HEK293 (cell line): ENCODE measurements at regions not wholly inside any gene's neighbourhood (a gene's known extent, or its start where the extent isn't known, plus 50 kb on each side); places are given as distances from the start of the nearest gene placed in this dataset.
"Not testable (repeated sequence)": the region's sequence is repeated elsewhere in the genome, so short reads cannot be mapped to it uniquely, and the experiment has no call there.

Experiments used
- CTCF ChIA-PET: fragments of 350-600 bp; formaldehyde crosslinking; extraction: SDS; loops from one replicate; lab custom pipeline; 2021; ENCODE audit warnings: antibody characterized with exemption; lab: Yijun Ruan, JAX
- POLR2A ChIA-PET: fragments of 300-600 bp; formaldehyde crosslinking; extraction: SDS; loops from one replicate; lab custom pipeline; 2020; ENCODE audit warnings: antibody characterized with exemption, inconsistent platforms; lab: Yijun Ruan, JAX
- H3K27ac ChIP-seq: fragments of 200-500 bp; sonication (Bioruptor generic); 2 replicates; pipeline ENCODE4 v1.5.1; 2014; ENCODE audit warnings: low read depth, low read length, control low read depth, inconsistent platforms; ENCODE audit errors: extremely low read depth
- H3K36me3 ChIP-seq, 2 experiments: fragments of 200-500 bp in 1 of 2; sonication (Bioruptor generic) in 1 of 2; 1 replicate in 1 of 2; 2 replicates in 1 of 2; pipeline ENCODE4 v1.5.1; 2014 to 2017; ENCODE audit warnings: inconsistent platforms in 2 of 2, low read length in 2 of 2; ENCODE audit not compliant: control insufficient read depth in 2 of 2, insufficient read depth in 1 of 2
- H3K4me1 ChIP-seq: fragments of 200-500 bp; sonication (Bioruptor generic); 2 replicates; pipeline ENCODE4 v1.5.1; 2014; ENCODE audit warnings: mild to moderate bottlenecking, low read length, inconsistent platforms; ENCODE audit not compliant: control insufficient read depth, insufficient read depth
- H3K4me3 ChIP-seq: 2 replicates; pipeline ENCODE4 v1.5.1; 2011; ENCODE audit warnings: low read depth, mild to moderate bottlenecking, control low read depth, low read length, moderate library complexity
- H3K9me3 ChIP-seq: fragments of 200-500 bp; sonication (Bioruptor generic); 2 replicates; pipeline ENCODE4 v1.5.1; 2014; ENCODE audit warnings: low read depth, low read length, inconsistent platforms; ENCODE audit not compliant: control insufficient read depth, insufficient read depth
- EGR2 ChIP-seq: fragments of 450-650 bp; formaldehyde crosslinking; IDR thresholded peaks from 2 replicates; pipeline ENCODE4 v1.5.1; 2016; ENCODE audit warnings: low read depth, missing biosample characterization, missing genetic modification characterization
- KLF7 ChIP-seq: fragments of 450-650 bp; formaldehyde crosslinking; IDR thresholded peaks from 2 replicates; pipeline ENCODE4 v1.5.1; 2016; ENCODE audit warnings: missing biosample characterization, missing genetic modification characterization, borderline replicate concordance
- PRDM1 ChIP-seq: fragments of 450-650 bp; formaldehyde crosslinking; IDR thresholded peaks from 2 replicates; pipeline ENCODE4; 2016; ENCODE audit warnings: missing biosample characterization, missing genetic modification characterization
- YY1 ChIP-seq: fragments of 450-650 bp; formaldehyde crosslinking; IDR thresholded peaks from 2 replicates; pipeline ENCODE4 v1.5.1; 2018; ENCODE audit warnings: missing biosample characterization, missing genetic modification characterization
- ZFHX2 ChIP-seq: fragments of 450-650 bp; formaldehyde crosslinking; conservative IDR thresholded peaks from 2 replicates; pipeline ENCODE4 v1.5.1; 2016; ENCODE audit warnings: missing biosample characterization, missing genetic modification characterization
- ZNF112 ChIP-seq: fragments of 450-650 bp; formaldehyde crosslinking; IDR thresholded peaks from 2 replicates; pipeline ENCODE4 v1.5.0; 2017; ENCODE audit warnings: missing biosample characterization, missing genetic modification characterization
- ZNF140 ChIP-seq: fragments of 450-650 bp; formaldehyde crosslinking; IDR thresholded peaks from 2 replicates; pipeline ENCODE4 v1.5.1; 2016; ENCODE audit warnings: missing biosample characterization, missing genetic modification characterization
- ZNF146 ChIP-seq: fragments of 450-650 bp; formaldehyde crosslinking; IDR thresholded peaks from 2 replicates; pipeline ENCODE4 v1.5.1; 2016; ENCODE audit warnings: missing biosample characterization, missing genetic modification characterization
- ZNF155 ChIP-seq: fragments of 450-650 bp; formaldehyde crosslinking; IDR thresholded peaks from 2 replicates; pipeline ENCODE4 v1.5.1; 2016; ENCODE audit warnings: missing biosample characterization, missing genetic modification characterization
- ZNF23 ChIP-seq: fragments of 450-650 bp; formaldehyde crosslinking; IDR thresholded peaks from 2 replicates; pipeline ENCODE4 v1.5.1; 2016; ENCODE audit warnings: missing biosample characterization, missing genetic modification characterization, borderline replicate concordance
- ZNF335 ChIP-seq: fragments of 450-650 bp; formaldehyde crosslinking; conservative IDR thresholded peaks from 2 replicates; pipeline ENCODE4 v1.5.1; 2016; ENCODE audit warnings: missing biosample characterization, missing genetic modification characterization
- ZNF354C ChIP-seq: fragments of 450-650 bp; formaldehyde crosslinking; IDR thresholded peaks from 2 replicates; pipeline ENCODE4 v1.5.1; 2016; ENCODE audit warnings: missing biosample characterization, missing genetic modification characterization, low read depth, borderline replicate concordance
- ZNF48 ChIP-seq: fragments of 450-650 bp; formaldehyde crosslinking; IDR thresholded peaks from 2 replicates; pipeline ENCODE4 v1.5.1; 2016; ENCODE audit warnings: missing biosample characterization, missing genetic modification characterization
- ZNF555 ChIP-seq: fragments of 450-650 bp; formaldehyde crosslinking; conservative IDR thresholded peaks from 2 replicates; pipeline ENCODE4 v1.5.1; 2017; ENCODE audit warnings: missing biosample characterization, mild to moderate bottlenecking, missing genetic modification characterization, inconsistent platforms
- ZNF624 ChIP-seq: fragments of 450-650 bp; formaldehyde crosslinking; IDR thresholded peaks from 2 replicates; pipeline ENCODE4 v1.5.1; 2017; ENCODE audit warnings: missing biosample characterization, missing genetic modification characterization
- ZNF677 ChIP-seq: fragments of 450-650 bp; IDR thresholded peaks from 2 replicates; pipeline ENCODE4 v1.5.0; 2018; ENCODE audit warnings: missing biosample characterization, mild to moderate bottlenecking, missing genetic modification characterization, moderate library complexity
- ZSCAN16 ChIP-seq: fragments of 450-650 bp; formaldehyde crosslinking; IDR thresholded peaks from 2 replicates; pipeline ENCODE4 v1.5.1; 2016; ENCODE audit warnings: missing biosample characterization, missing genetic modification characterization
- ZSCAN23 ChIP-seq: fragments of 450-650 bp; formaldehyde crosslinking; IDR thresholded peaks from 2 replicates; pipeline ENCODE4 v1.5.1; 2016; ENCODE audit warnings: missing biosample characterization, missing genetic modification characterization
- TF ChIP-seq, protein P1 (sequence below): fragments of 450-650 bp; formaldehyde crosslinking; IDR thresholded peaks from 2 replicates; pipeline ENCODE4 v1.5.1; 2017; ENCODE audit warnings: missing biosample characterization, missing genetic modification characterization

DNA sequence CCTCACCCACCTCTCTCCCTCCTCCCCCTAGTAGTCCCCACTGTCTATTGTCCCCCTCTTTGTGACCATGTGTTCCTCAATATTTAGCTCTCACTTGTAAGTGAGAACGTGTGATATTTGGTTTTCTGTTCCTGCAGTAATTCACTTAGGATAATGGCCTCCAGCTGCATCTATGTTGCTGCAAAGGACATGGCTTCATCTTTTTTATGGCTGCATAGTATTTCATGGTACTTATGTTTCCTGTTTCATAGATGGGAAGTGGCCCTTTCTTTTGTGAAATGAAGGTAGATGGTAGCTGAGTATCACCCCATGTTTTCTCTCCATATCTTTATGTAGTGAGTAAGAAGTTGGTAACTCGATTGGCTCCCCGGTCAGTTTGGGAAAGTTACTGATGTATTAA is 66.6 kb upstream of the CREB3L1 start:
- TF ChIP-seq ZNF146 (peak; percentile 90), ZNF354C (tag by site-specific recombination) (no peak)
- Histone ChIP-seq H3K9me3 (no peaks in the 10 kb centered on the region), H3K4me1 (no peaks in the 10 kb centered on the region), H3K36me3 (no peaks in the 10 kb centered on the region), H3K27ac (no peak overlapping the region), H3K4me3 (no peak overlapping the region)
- CTCF ChIA-PET: interaction anchor here (0.8 kb wide), 1 partner anchor 75 kb away, joined by 3 read pairs; no protein-coding TSS in a partner anchor
- POLR2A ChIA-PET: no interaction called here

DNA sequence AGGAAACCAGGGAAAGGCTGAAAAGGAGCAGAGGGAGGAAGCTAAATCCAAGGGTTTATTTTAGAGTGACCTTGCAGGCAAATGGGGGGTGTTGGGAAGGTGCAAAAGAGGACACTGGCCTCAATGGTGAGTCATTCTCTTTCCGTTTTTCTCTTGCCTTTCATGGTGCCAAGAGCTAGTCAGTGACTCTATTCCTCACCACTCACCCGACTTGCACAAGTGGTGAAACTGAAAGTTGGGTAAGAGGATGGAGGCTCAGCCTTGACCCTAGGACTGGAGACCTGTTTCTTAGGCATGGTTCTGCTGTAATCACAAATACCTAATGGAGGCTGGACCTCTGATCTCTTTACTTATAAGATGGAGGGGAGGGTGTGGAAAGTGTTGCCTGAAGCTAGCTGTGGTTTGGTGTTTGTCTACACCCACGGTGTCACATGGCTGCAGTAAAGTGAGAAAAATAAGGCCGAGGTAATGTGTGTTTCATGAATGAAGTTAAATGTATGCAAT is 67.3 kb upstream of the CREB3L1 start:
- POLR2A ChIA-PET: interaction anchor here (0.5 to 1.0 kb wide), 2 partner anchors 50 to 85 kb away, joined by 3 to 4 read pairs; no protein-coding TSS in a partner anchor
- H3K4me3 ChIP-seq: no peak overlapping the region
- CTCF ChIA-PET: no interaction called here
- no peaks in the 10 kb centered on the region for H3K36me3 ChIP-seq
- no peaks in the 10 kb centered on the region for H3K4me1 ChIP-seq
- H3K9me3 ChIP-seq: no peaks in the 10 kb centered on the region
- TF ChIP-seq ZFHX2 (tag by site-specific recombination): peak; percentile 51
- no peak for TF ChIP-seq ZNF677
- TF ChIP-seq PRDM1: peak; percentile 67
- TF ChIP-seq ZNF354C (tag by site-specific recombination): no peak
- 0 out of 2 replicates have a peak, but pooled peaks have one; percentile 30 for TF ChIP-seq EGR2
- no peak overlapping the region for H3K27ac ChIP-seq

DNA sequence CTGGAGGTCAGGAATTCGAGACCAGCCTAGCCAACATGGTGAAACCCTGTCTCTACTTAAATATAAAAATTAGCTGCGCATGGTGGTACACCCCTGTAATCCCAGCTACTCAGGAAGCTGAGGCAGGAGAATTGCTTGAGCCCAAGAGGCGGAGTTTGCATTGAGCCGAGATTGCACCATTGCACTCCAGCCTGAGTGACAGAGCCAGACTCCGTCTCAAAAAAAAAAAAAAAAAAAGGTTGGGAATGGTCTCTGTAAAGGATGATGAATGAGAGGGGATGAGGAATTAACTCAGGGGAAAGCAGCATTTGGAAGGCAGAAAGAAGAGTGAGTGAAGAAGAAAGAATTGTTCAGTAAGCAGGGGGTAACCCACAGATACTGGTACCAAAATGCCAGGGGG is 67.8 kb upstream of the CREB3L1 start:
- CTCF ChIA-PET, H3K4me1 ChIP-seq, H3K36me3 ChIP-seq, H3K27ac ChIP-seq, H3K4me3 ChIP-seq, H3K9me3 ChIP-seq: not testable (repeated sequence)
- POLR2A ChIA-PET: interaction anchor here (0.5 to 1.0 kb wide), 3 partner anchors 29 to 86 kb away, joined by 3 to 9 read pairs (median 4); no protein-coding TSS in a partner anchor

DNA sequence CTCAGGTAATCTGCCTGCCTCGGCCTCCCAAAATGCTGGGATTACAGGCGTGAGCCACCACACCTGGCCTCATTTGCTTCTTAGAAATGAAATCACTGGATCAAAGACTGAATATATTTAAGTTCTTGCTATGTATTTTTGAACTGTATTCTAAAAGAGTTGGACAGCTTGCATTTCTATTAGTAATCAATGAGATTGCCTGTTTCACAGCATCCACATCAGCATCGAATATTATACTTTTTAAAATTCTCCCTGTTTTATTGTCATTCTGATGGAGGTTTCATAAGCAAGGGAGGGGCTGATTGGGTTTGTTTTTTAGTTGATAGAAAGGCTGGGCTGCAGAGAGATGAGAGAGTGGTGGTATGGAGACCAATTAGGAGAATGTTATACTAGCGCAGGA is 68.7 kb upstream of the CREB3L1 start:
- no peak for TF ChIP-seq ZNF624 (tag by site-specific recombination)
- no peak for TF ChIP-seq ZNF335 (tag by site-specific recombination)
- TF ChIP-seq, protein P1, sequence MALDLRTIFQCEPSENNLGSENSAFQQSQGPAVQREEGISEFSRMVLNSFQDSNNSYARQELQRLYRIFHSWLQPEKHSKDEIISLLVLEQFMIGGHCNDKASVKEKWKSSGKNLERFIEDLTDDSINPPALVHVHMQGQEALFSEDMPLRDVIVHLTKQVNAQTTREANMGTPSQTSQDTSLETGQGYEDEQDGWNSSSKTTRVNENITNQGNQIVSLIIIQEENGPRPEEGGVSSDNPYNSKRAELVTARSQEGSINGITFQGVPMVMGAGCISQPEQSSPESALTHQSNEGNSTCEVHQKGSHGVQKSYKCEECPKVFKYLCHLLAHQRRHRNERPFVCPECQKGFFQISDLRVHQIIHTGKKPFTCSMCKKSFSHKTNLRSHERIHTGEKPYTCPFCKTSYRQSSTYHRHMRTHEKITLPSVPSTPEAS: no peak
- no peak for TF ChIP-seq ZNF112
- TF ChIP-seq YY1 (tag by site-specific recombination): no peak
- no peak for TF ChIP-seq ZNF140 (tag by site-specific recombination)
- no peak for TF ChIP-seq KLF7 (tag by site-specific recombination)
- TF ChIP-seq ZNF23 (tag by site-specific recombination): no peak
- no peak for TF ChIP-seq ZNF48 (tag by site-specific recombination)
- no peak for TF ChIP-seq ZSCAN23
- TF ChIP-seq ZNF155 (tag by site-specific recombination): no peak
- TF ChIP-seq ZSCAN16 (tag by site-specific recombination): no peak
- TF ChIP-seq ZNF555 (tag by site-specific recombination): no peak
- no peaks in the 10 kb centered on the region for H3K36me3 ChIP-seq
- H3K27ac ChIP-seq: no peak overlapping the region
- CTCF ChIA-PET: no interaction called here
- H3K4me1 ChIP-seq: no peaks in the 10 kb centered on the region
- H3K9me3 ChIP-seq: no peaks in the 10 kb centered on the region
- POLR2A ChIA-PET: no interaction called here
- H3K4me3 ChIP-seq: no peak overlapping the region
